Chondrocyte (in vitro differentiated cells): ENCODE measurements at regions not wholly inside any gene's neighbourhood (a gene's known extent, or its start where the extent isn't known, plus 50 kb on each side); places are given as distances from the start of the nearest gene placed in this dataset.

ENCODE experiments used
- DNase-seq: peaks from one replicate; pipeline ENCODE4 v3.0.0; 2021; ENCODE audit warnings: mixed read lengths, low spot score
- H3K27ac Mint-ChIP-seq: one replicate; pipeline ENCODE4 v1.8.0; 2021; ENCODE audit warnings: mild to moderate bottlenecking, moderate library complexity, mixed read lengths; ENCODE audit not compliant: unreplicated experiment
- H3K27me3 Mint-ChIP-seq: 2 replicates; pipeline ENCODE4 v1.8.0; 2021; ENCODE audit warnings: low read depth, mixed read lengths
- H3K36me3 Mint-ChIP-seq: 2 replicates; pipeline ENCODE4 v1.8.0; 2021; ENCODE audit warnings: low read depth, mixed read lengths
- H3K4me1 Mint-ChIP-seq: 2 replicates; pipeline ENCODE4 v1.8.0; 2021; ENCODE audit warnings: low read depth, mild to moderate bottlenecking, mixed read lengths
- H3K4me3 Mint-ChIP-seq: one replicate; pipeline ENCODE4 v1.8.0; 2021; ENCODE audit warnings: mild to moderate bottlenecking, moderate library complexity, mixed read lengths; ENCODE audit not compliant: unreplicated experiment
- H3K9me3 Mint-ChIP-seq: 2 replicates; pipeline ENCODE4 v1.8.0; 2021; ENCODE audit warnings: low read depth, mixed read lengths
- CTCF ChIP-seq: fragments of 200-600 bp; sonication (generic); IDR thresholded peaks from 2 replicates; pipeline ENCODE4 v1.5.0; 2021; ENCODE audit warnings: antibody characterized with exemption, mild to moderate bottlenecking, moderate library complexity

GRCh38 chr11:103825469-103825868 lies 211.0 kb upstream of the DDI1 start:
- peaks cover 2% of the 10 kb centered on the region for H3K27me3 Mint-ChIP-seq
- H3K9me3 Mint-ChIP-seq, result peaks cover 11% of the 10 kb centered on the region
- DNase-seq, result no peak
- H3K27ac Mint-ChIP-seq, result no peak overlapping the region
- no peaks in the 10 kb centered on the region for H3K4me1 Mint-ChIP-seq
- no peak for TF ChIP-seq CTCF
- H3K36me3 Mint-ChIP-seq, result no peaks in the 10 kb centered on the region
- no peak overlapping the region for H3K4me3 Mint-ChIP-seq

- no peak for TF ChIP-seq CTCF
Measured at GRCh38 chr11:103826856-103827255, 209.6 kb upstream of the DDI1 start.

GRCh38 chr11:103829596-103829995 lies 206.8 kb upstream of the DDI1 start:
- H3K36me3 Mint-ChIP-seq, result peaks cover 4% of the 10 kb centered on the region
- H3K27ac Mint-ChIP-seq, result no peak overlapping the region
- H3K9me3 Mint-ChIP-seq, result peaks cover 28% of the 10 kb centered on the region
- no peak for TF ChIP-seq CTCF
- peaks cover 2% of the 10 kb centered on the region for H3K27me3 Mint-ChIP-seq
- DNase-seq, result no peak
- H3K4me3 Mint-ChIP-seq, result no peak overlapping the region
- no peaks in the 10 kb centered on the region for H3K4me1 Mint-ChIP-seq

More at GRCh38 chr11:103826856-103827255, 209.6 kb upstream of the DDI1 start:
- H3K4me1 Mint-ChIP-seq, result no peaks in the 10 kb centered on the region
- H3K27me3 Mint-ChIP-seq, result peaks cover 2% of the 10 kb centered on the region
- H3K4me3 Mint-ChIP-seq, result no peak overlapping the region
- H3K9me3 Mint-ChIP-seq, result peaks cover 8% of the 10 kb centered on the region
- no peaks in the 10 kb centered on the region for H3K36me3 Mint-ChIP-seq
- no peak for DNase-seq
- H3K27ac Mint-ChIP-seq, result no peak overlapping the region

- H3K27me3 Mint-ChIP-seq, result peaks cover 2% of the 10 kb centered on the region
- H3K27ac Mint-ChIP-seq, result no peak overlapping the region
Measured at GRCh38 chr11:103830205-103830604, 206.2 kb upstream of the DDI1 start.

GRCh38 chr11:103832762-103833161 lies 203.7 kb upstream of the DDI1 start:
- H3K27me3 Mint-ChIP-seq, result peaks cover 2% of the 10 kb centered on the region
- H3K27ac Mint-ChIP-seq, result no peak overlapping the region
- H3K9me3 Mint-ChIP-seq, result peaks cover 30% of the 10 kb centered on the region
- H3K4me1 Mint-ChIP-seq, result no peaks in the 10 kb centered on the region
- DNase-seq, result no peak
- no peak overlapping the region for H3K4me3 Mint-ChIP-seq
- TF ChIP-seq CTCF, result no peak
- peaks cover 4% of the 10 kb centered on the region for H3K36me3 Mint-ChIP-seq

More at GRCh38 chr11:103830205-103830604, 206.2 kb upstream of the DDI1 start:
- no peak for DNase-seq
- peaks cover 4% of the 10 kb centered on the region for H3K36me3 Mint-ChIP-seq
- no peak overlapping the region for H3K4me3 Mint-ChIP-seq
- no peak for TF ChIP-seq CTCF
- no peaks in the 10 kb centered on the region for H3K4me1 Mint-ChIP-seq
- peaks cover 28% of the 10 kb centered on the region for H3K9me3 Mint-ChIP-seq
